HG03469 (cell line): ENCODE measurements at regions not wholly inside any gene's neighbourhood (a gene's known extent, or its start where the extent isn't known, plus 50 kb on each side); places are given as distances from the start of the nearest gene placed in this dataset.

ENCODE experiments used
- ATAC-seq: cut with Tn5 transposase; IDR thresholded peaks from one replicate; pipeline ENCODE4 v1.9.1; 2021; ENCODE audit warnings: mild to moderate bottlenecking, moderate library complexity, moderate number of reproducible peaks; ENCODE audit not compliant: unreplicated experiment

GRCh38 chr10:54869022-54869421, 68.0 kb upstream of the PCDH15 start:
- ATAC-seq, result no peak

GRCh38 chr10:54866666-54867065, 65.6 kb upstream of the PCDH15 start:
- no peak for ATAC-seq

- ATAC-seq, result no peak
Measured at GRCh38 chr10:54854843-54855242, 53.8 kb upstream of the PCDH15 start.

GRCh38 chr10:54854389-54854788, 53.4 kb upstream of the PCDH15 start:
- no peak for ATAC-seq

GRCh38 chr10:54853883-54854282, 52.9 kb upstream of the PCDH15 start:
- ATAC-seq, result no peak
